Colonic mucosa (tissue), 4 donors: ENCODE measurements at regions not wholly inside any gene's neighbourhood (a gene's known extent, or its start where the extent isn't known, plus 50 kb on each side); places are given as distances from the start of the nearest gene placed in this dataset.

Experiments used
- DNase-seq: peaks from one replicate; pipeline ENCODE4 v3.0.0-alpha.2; 2020
- H3K27ac ChIP-seq: fragments of 200-600 bp; one replicate; pipeline ENCODE4 v1.8.0; 2021
- H3K27me3 ChIP-seq: fragments of 200-600 bp; one replicate; pipeline ENCODE4 v1.8.0; 2021
- H3K36me3 ChIP-seq: fragments of 200-600 bp; one replicate; pipeline ENCODE4 v1.8.0; 2021
- H3K4me1 ChIP-seq: fragments of 200-600 bp; one replicate; pipeline ENCODE4 v1.8.0; 2021; ENCODE audit warnings: mild to moderate bottlenecking
- H3K4me3 ChIP-seq: fragments of 200-600 bp; one replicate; pipeline ENCODE4 v1.8.0; 2021
- H3K9ac ChIP-seq, 2 donors: one replicate each; pipeline ENCODE4 v1.7.0; 2013; ENCODE audit warnings: control low read depth in 2 of 2, low read depth in 2 of 2, low read length in 2 of 2
- H3K9me3 ChIP-seq: fragments of 200-600 bp; one replicate; pipeline ENCODE4 v1.8.0; 2021
- intact Hi-C: fragments of 100-400 bp; cut with DNase I; formaldehyde crosslinking; loops from one replicate; pipeline ENCODE4 v1.14.1; 2022
- TF ChIP-seq, protein P1 (sequence below): fragments of 200-600 bp; IDR thresholded peaks from one replicate; pipeline ENCODE4 v1.8.0; 2022; ENCODE audit warnings: antibody characterized with exemption, mild to moderate bottlenecking
- donor health status: healthy.
- donor health status: DM: no; HTN: no; CAD: no.
- donor health status: DM: no; HTN: no; CAD: no.

DNA sequence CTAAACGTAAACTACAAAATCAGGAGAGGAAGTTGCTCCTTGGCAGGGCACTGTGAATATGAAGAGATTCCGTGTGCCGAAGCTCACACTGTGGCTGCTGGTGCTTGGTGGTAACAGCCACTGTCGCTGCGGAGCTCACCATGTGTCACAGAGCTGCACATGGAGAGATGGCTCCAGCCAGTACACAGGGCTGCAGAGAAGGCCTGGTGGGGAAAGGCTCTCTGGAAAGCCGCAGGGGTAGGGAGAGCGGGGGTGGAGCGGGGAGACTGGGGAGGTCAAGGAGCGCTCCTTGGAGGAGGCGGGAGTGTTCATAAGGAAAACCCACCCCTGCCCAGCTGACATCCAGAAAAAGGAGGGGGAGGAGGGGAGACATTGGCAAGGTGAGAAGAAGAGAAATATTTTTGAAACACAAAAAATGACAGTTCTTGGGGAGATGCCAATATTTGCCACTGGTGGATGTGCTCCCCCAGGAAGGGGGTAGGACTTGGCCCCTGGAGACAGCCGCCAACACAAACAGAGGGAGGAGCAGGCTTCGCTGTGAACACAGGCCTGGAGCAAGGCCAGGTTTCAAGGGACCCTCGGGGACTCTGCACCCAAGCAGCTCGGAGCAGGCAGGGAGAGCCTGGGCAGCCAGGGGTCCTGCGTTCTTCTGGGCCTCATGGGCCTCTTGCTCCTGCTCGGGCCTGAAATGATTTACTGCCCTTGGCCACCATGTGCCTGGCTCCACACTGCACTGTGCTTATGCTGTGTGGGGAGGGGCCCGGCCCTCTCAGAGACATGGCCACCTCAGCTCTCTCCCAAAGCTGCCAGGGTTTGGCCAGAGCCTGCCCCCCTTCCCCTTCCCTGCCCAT lies 102.6 kb upstream of the GLI2 start:
- no peak overlapping the region for H3K4me3 ChIP-seq
- DNase-seq: no peak
- H3K9ac ChIP-seq: no peak overlapping the region
- no peaks in the 10 kb centered on the region for H3K9me3 ChIP-seq
- H3K4me1 ChIP-seq: no peaks in the 10 kb centered on the region
- no peak overlapping the region for H3K27ac ChIP-seq
- TF ChIP-seq, protein P1, sequence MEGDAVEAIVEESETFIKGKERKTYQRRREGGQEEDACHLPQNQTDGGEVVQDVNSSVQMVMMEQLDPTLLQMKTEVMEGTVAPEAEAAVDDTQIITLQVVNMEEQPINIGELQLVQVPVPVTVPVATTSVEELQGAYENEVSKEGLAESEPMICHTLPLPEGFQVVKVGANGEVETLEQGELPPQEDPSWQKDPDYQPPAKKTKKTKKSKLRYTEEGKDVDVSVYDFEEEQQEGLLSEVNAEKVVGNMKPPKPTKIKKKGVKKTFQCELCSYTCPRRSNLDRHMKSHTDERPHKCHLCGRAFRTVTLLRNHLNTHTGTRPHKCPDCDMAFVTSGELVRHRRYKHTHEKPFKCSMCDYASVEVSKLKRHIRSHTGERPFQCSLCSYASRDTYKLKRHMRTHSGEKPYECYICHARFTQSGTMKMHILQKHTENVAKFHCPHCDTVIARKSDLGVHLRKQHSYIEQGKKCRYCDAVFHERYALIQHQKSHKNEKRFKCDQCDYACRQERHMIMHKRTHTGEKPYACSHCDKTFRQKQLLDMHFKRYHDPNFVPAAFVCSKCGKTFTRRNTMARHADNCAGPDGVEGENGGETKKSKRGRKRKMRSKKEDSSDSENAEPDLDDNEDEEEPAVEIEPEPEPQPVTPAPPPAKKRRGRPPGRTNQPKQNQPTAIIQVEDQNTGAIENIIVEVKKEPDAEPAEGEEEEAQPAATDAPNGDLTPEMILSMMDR: no peak
- intact Hi-C loops: no loop called here
- H3K27me3 ChIP-seq: no peaks in the 10 kb centered on the region
- no peaks in the 10 kb centered on the region for H3K36me3 ChIP-seq

DNA sequence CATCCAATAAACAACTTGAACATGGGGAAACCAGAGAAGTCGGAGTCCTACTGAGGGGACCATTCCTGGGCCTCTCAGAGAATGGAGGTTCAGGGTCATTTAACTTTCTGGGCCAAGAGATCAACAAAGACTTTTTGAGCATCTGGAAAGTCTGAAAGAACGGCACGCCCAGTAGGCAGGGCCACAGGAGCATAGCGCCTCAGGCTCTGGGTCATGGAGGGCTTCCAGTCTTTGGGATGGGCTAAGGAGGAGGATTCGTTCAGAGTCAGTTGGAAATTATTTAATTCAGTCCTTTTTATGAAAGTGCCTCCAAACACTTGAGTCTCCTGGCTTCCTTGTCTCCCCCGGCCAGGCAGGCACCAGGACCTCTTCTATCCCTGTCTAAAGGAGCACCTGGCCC lies 101.1 kb upstream of the GLI2 start:
- Histone ChIP-seq H3K9me3 (no peaks in the 10 kb centered on the region), H3K4me1 (no peaks in the 10 kb centered on the region), H3K9ac (no peak overlapping the region), H3K27ac (no peak overlapping the region), H3K4me3 (no peak overlapping the region), H3K27me3 (no peaks in the 10 kb centered on the region), H3K36me3 (no peaks in the 10 kb centered on the region)
- no peak for DNase-seq
- intact Hi-C loops: no loop called here
- TF ChIP-seq, protein P1: no peak

GRCh38 chr2:120635146-120635545 lies 100.5 kb upstream of the GLI2 start:
- no peak for DNase-seq
- Histone ChIP-seq H3K36me3 (no peaks in the 10 kb centered on the region), H3K4me1 (no peaks in the 10 kb centered on the region), H3K9me3 (no peaks in the 10 kb centered on the region), H3K4me3 (no peak overlapping the region), H3K27ac (no peak overlapping the region), H3K27me3 (no peaks in the 10 kb centered on the region), H3K9ac (no peak overlapping the region)
- intact Hi-C loops: no loop called here
- TF ChIP-seq, protein P1: no peak

DNA sequence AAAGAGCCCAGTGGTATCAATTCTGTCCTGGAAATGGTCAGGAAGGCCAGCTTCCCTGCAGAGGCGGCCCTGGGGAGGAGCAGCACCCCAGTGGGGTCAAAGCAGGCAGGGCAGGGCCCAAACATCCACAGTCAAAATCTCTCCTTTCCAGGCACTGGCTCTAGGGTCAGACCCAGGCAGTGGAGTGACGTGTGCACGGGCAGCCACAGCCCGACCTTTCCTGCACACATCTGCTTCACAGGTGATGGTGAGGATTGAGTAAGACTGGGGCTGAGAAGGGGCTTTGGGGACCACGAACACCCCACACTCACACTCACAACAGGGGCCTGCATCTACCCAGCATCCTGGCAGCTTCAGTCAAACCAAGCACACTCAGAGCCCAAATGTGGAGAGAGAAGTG lies 97.8 kb upstream of the GLI2 start:
- Histone ChIP-seq H3K27me3 (no peaks in the 10 kb centered on the region), H3K36me3 (no peaks in the 10 kb centered on the region), H3K4me3 (no peak overlapping the region), H3K27ac (no peak overlapping the region), H3K4me1 (no peaks in the 10 kb centered on the region), H3K9ac (no peak overlapping the region), H3K9me3 (no peaks in the 10 kb centered on the region)
- no peak for DNase-seq
- TF ChIP-seq, protein P1: no peak
- intact Hi-C loops: no loop called here

DNA sequence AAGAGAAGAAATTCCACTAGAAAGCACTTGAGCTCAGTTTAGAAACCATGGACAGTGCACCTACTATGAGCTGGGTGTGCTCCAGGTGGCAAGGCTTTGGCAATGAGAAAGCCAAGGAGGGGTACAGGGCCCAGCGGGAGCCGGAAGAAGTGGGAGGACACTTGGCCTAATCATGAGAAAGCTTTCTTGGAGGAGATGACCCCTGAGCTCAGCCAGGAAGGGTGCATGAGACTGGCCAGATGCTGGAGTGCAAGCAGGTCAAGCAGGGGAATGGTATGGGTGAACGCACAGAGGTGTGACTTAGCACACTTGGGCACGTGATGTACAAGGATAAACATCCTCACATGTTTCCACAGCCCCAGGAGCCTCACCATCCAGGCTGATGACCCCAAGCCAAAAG lies 97.2 kb upstream of the GLI2 start:
- Histone ChIP-seq H3K9ac (no peak overlapping the region), H3K9me3 (no peaks in the 10 kb centered on the region), H3K4me1 (no peaks in the 10 kb centered on the region), H3K27ac (no peak overlapping the region), H3K4me3 (no peak overlapping the region), H3K36me3 (no peaks in the 10 kb centered on the region), H3K27me3 (no peaks in the 10 kb centered on the region)
- DNase-seq: no peak
- TF ChIP-seq, protein P1: no peak
- intact Hi-C loops: no loop called here
